B cell (primary cell): ENCODE measurements at regions not wholly inside any gene's neighbourhood (a gene's known extent, or its start where the extent isn't known, plus 50 kb on each side); places are given as distances from the start of the nearest gene placed in this dataset.

ENCODE experiments used
- ATAC-seq: fragments of 200-7000 bp; cut with Tn5 transposase; one replicate; pipeline ENCODE4 v1.10.0; 2021; ENCODE audit warnings: low read depth, mild to moderate bottlenecking, moderate number of reproducible peaks, moderate library complexity
- CTCF ChIA-PET: fragments of 350-600 bp; sonication (Branson Sonifier 250); formaldehyde crosslinking; loops from one replicate; lab custom pipeline; 2021; ENCODE audit warnings: antibody characterized with exemption, inconsistent platforms; lab: Charles Lee
- POLR2A ChIA-PET: fragments of 350-600 bp; sonication (Branson Sonifier 250); formaldehyde crosslinking; loops from one replicate; lab custom pipeline; 2021; ENCODE audit warnings: antibody characterized with exemption; lab: Charles Lee
- DNase-seq: peaks from one replicate; pipeline ENCODE4 v3.0.0; 2013
- H2AFZ ChIP-seq: 2 replicates; pipeline ENCODE4 v1.6.1; 2012; ENCODE audit warnings: mild to moderate bottlenecking, low read depth, low read length; ENCODE audit not compliant: insufficient read depth, poor library complexity, severe bottlenecking
- H3K27ac ChIP-seq, 2 donors: 1 replicate in 1 of 2; 2 replicates in 1 of 2; pipeline ENCODE4 v1.5.1; 2012 to 2013; ENCODE audit warnings: low read length in 2 of 2, mild to moderate bottlenecking in 2 of 2, moderate library complexity in 1 of 2
- H3K27me3 ChIP-seq, 4 experiments: fragments of 200-600 bp in 1 of 4; sonication (generic) in 1 of 4; replicated peaks in 1 of 4; 1 replicate in 2 of 4; 2 replicates in 2 of 4; pipeline versions ENCODE4 v1.6.1 to v1.7.0; 2013 to 2016; ENCODE audit warnings: low read length in 3 of 4, mild to moderate bottlenecking in 2 of 4, mixed read lengths in 1 of 4, moderate library complexity in 1 of 4; ENCODE audit not compliant: insufficient read depth in 4 of 4, control insufficient read depth in 3 of 4; ENCODE audit errors: control extremely low read depth in 1 of 4
- H3K36me3 ChIP-seq, 2 experiments: replicated peaks in 1 of 2; 1 replicate in 1 of 2; 2 replicates in 1 of 2; pipeline versions ENCODE4 v1.6.1 to v1.7.1; 2013; ENCODE audit warnings: low read length in 1 of 2; ENCODE audit not compliant: insufficient read depth in 2 of 2, control insufficient read depth in 1 of 2; ENCODE audit errors: control extremely low read depth in 1 of 2, extremely low read depth in 1 of 2
- H3K4me1 ChIP-seq, 2 donors: fragments of 200-600 bp in 1 of 2; sonication (generic) in 1 of 2; 1 replicate in 1 of 2; 2 replicates in 1 of 2; pipeline versions ENCODE4 v1.5.1 to v1.6.1; 2013 to 2017; ENCODE audit warnings: low read length in 2 of 2; ENCODE audit not compliant: control insufficient read depth in 2 of 2, insufficient read depth in 2 of 2
- H3K4me2 ChIP-seq: replicated peaks from 2 replicates; pipeline ENCODE3; 2012; ENCODE audit warnings: mild to moderate bottlenecking, low read depth, low read length; ENCODE audit not compliant: poor library complexity, severe bottlenecking
- H3K4me3 ChIP-seq, 5 experiments: fragments of 200-600 bp in 1 of 5; sonication (generic) in 1 of 5; 1 replicate in 3 of 5; 2 replicates in 2 of 5; pipeline versions ENCODE4 v1.5.1 to v1.7.0; 2011 to 2016; ENCODE audit warnings: low read length in 4 of 5, mild to moderate bottlenecking in 4 of 5, low read depth in 2 of 5, control low read depth in 1 of 5, moderate library complexity in 1 of 5; ENCODE audit not compliant: insufficient read depth in 1 of 5; ENCODE audit errors: control extremely low read depth in 1 of 5, extremely low read depth in 1 of 5
- H3K79me2 ChIP-seq: fragments of 200-600 bp; sonication (generic); one replicate; pipeline ENCODE4 v1.6.0; 2016; ENCODE audit warnings: low read length; ENCODE audit not compliant: control insufficient read depth, insufficient read depth
- H3K9ac ChIP-seq: fragments of 200-600 bp; sonication (generic); 2 replicates; pipeline ENCODE4 v1.6.1; 2017; ENCODE audit warnings: mild to moderate bottlenecking, low read length, moderate library complexity
- H3K9me3 ChIP-seq, 3 donors: one replicate each; pipeline versions ENCODE4 v1.6.1 to v1.7.1; 2013; ENCODE audit warnings: low read length in 2 of 3; ENCODE audit not compliant: control insufficient read depth in 2 of 3, insufficient read depth in 1 of 3; ENCODE audit errors: control extremely low read depth in 1 of 3
- H4K20me1 ChIP-seq: 2 replicates; pipeline ENCODE4 v1.6.0; 2012; ENCODE audit warnings: mild to moderate bottlenecking, low read length; ENCODE audit not compliant: insufficient read depth, control insufficient read depth, poor library complexity, severe bottlenecking
- H3K27ac Mint-ChIP-seq: one replicate; pipeline ENCODE4 v1.8.0; 2021; ENCODE audit warnings: mixed read lengths
- H3K27me3 Mint-ChIP-seq: one replicate; pipeline ENCODE4 v1.8.0; 2021; ENCODE audit warnings: mixed read lengths
- H3K4me1 Mint-ChIP-seq: one replicate; pipeline ENCODE4 v1.8.0; 2021; ENCODE audit warnings: mixed read lengths
- H3K4me3 Mint-ChIP-seq: one replicate; pipeline ENCODE4 v1.8.0; 2021; ENCODE audit warnings: mixed read lengths
- H3K9me3 Mint-ChIP-seq: one replicate; pipeline ENCODE4 v1.8.0; 2022; ENCODE audit warnings: mixed read lengths; ENCODE audit not compliant: insufficient read depth
- CTCF ChIP-seq: fragments of 200-600 bp; IDR thresholded peaks from one replicate; pipeline ENCODE4 v1.8.0; 2022; ENCODE audit warnings: antibody characterized with exemption, mild to moderate bottlenecking
- EZH2 ChIP-seq: IDR thresholded peaks from 2 replicates; pipeline ENCODE4 v1.6.1; 2012; ENCODE audit warnings: borderline replicate concordance, low read depth, mild to moderate bottlenecking, moderate library complexity, low read length; ENCODE audit not compliant: insufficient read depth, poor library complexity, severe bottlenecking
- WGBS: methylation state at CpG from one replicate; pipeline ENCODE4 v1.1.5; 2013; ENCODE audit warnings: missing lambda C conversion rate; ENCODE audit not compliant: insufficient coverage; 5-methylcytosine and 5-hydroxymethylcytosine counted together
- intact Hi-C: fragments of 100-400 bp; cut with micrococcal nuclease; formaldehyde crosslinking; loops from one replicate; pipeline ENCODE4 v1.10.0; 2022

GRCh38 chr3:23127196-23127595 lies 75.9 kb upstream of the UBE2E2 start:
- 88% methylated on average over 2 of the region's 3 CpGs for WGBS

GRCh38 chr3:23128655-23129054 lies 74.5 kb upstream of the UBE2E2 start:
- H3K9ac ChIP-seq = no peak overlapping the region
- 71% methylated on average over 1 of the region's 2 CpGs for WGBS
- ChIA-PET POLR2A (no interaction called here), CTCF (no interaction called here)
- no peak overlapping the region for H3K4me3 ChIP-seq
- H3K9me3 ChIP-seq = no peaks in the 10 kb centered on the region
- H2AFZ ChIP-seq = no peak overlapping the region
- no peaks in the 10 kb centered on the region for H4K20me1 ChIP-seq
- no peak overlapping the region for H3K4me3 Mint-ChIP-seq
- H3K27me3 Mint-ChIP-seq = peaks cover 10% of the 10 kb centered on the region
- no peak overlapping the region for H3K4me2 ChIP-seq
- no peaks in the 10 kb centered on the region for H3K27me3 ChIP-seq
- ATAC-seq (no peak), DNase-seq (no peak)
- no peaks in the 10 kb centered on the region for H3K4me1 Mint-ChIP-seq
- H3K79me2 ChIP-seq = no peaks in the 10 kb centered on the region
- no peak overlapping the region for H3K27ac Mint-ChIP-seq
- H3K36me3 ChIP-seq = no peaks in the 10 kb centered on the region
- intact Hi-C loops = no loop called here
- no peak overlapping the region for H3K27ac ChIP-seq
- H3K9me3 Mint-ChIP-seq = no peaks in the 10 kb centered on the region
- TF ChIP-seq EZH2 (no peak), CTCF (no peak)
- H3K4me1 ChIP-seq = no peaks in the 10 kb centered on the region

More at GRCh38 chr3:23127196-23127595, 75.9 kb upstream of the UBE2E2 start:
- Histone ChIP-seq H3K9ac (no peak overlapping the region), H3K4me1 (no peaks in the 10 kb centered on the region), H3K4me3 (no peak overlapping the region), H3K9me3 (no peaks in the 10 kb centered on the region), H3K36me3 (no peaks in the 10 kb centered on the region), H3K79me2 (no peaks in the 10 kb centered on the region), H3K27me3 (no peaks in the 10 kb centered on the region), H3K27ac (no peak overlapping the region), H4K20me1 (no peaks in the 10 kb centered on the region), H2AFZ (no peak overlapping the region), H3K4me2 (no peak overlapping the region)
- DNase-seq (no peak), ATAC-seq (no peak)
- no peaks in the 10 kb centered on the region for H3K9me3 Mint-ChIP-seq
- H3K27ac Mint-ChIP-seq = no peak overlapping the region
- peaks cover 10% of the 10 kb centered on the region for H3K27me3 Mint-ChIP-seq
- H3K4me1 Mint-ChIP-seq = no peaks in the 10 kb centered on the region
- ChIA-PET POLR2A (no interaction called here), CTCF (no interaction called here)
- no peak overlapping the region for H3K4me3 Mint-ChIP-seq
- TF ChIP-seq CTCF = no peak
- TF ChIP-seq EZH2 = no peak
- intact Hi-C loops = no loop called here
